GM12801 (cell line): ENCODE measurements at regions not wholly inside any gene's neighbourhood (a gene's known extent, or its start where the extent isn't known, plus 50 kb on each side); places are given as distances from the start of the nearest gene placed in this dataset.

Experiments
- TF ChIP-seq, protein P1 (sequence below): IDR thresholded peaks from one replicate; pipeline ENCODE4 v1.5.1; 2011; ENCODE audit warnings: control low read depth; ENCODE audit not compliant: insufficient read length; ENCODE audit errors: extremely low read depth

DNA sequence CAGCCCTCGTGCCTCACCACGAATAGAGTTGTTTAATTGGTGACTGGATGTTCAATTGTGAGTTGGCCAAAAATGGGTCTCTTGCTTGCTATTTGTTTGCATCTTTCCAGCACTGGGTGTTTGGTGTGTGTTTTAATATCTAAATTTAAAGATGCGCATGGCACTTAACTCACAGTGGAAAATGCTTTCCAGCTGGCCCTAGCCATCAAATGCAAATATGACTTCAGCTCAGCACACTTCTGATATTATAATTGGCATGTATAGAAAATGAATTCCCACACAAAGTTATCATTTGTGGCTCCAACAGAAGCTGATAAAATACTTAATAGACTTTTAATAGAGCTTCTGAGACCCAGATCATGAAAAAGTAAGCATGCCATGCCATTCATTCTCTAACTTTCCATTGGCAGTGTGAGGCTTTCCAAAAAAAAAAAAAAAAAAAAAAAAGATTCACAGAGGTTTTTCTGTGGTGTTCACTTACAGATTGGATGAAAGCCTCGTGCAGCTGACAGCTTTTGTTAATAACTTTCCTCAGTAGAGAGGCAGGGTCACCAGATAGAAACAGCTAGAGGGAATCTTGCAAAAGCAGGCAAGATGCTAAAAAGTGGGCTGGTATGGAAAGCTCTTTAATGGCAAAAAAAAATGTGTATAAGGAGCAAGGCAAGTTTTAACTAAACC, 425.2 kb downstream of the GALC start:
- TF ChIP-seq, protein P1, sequence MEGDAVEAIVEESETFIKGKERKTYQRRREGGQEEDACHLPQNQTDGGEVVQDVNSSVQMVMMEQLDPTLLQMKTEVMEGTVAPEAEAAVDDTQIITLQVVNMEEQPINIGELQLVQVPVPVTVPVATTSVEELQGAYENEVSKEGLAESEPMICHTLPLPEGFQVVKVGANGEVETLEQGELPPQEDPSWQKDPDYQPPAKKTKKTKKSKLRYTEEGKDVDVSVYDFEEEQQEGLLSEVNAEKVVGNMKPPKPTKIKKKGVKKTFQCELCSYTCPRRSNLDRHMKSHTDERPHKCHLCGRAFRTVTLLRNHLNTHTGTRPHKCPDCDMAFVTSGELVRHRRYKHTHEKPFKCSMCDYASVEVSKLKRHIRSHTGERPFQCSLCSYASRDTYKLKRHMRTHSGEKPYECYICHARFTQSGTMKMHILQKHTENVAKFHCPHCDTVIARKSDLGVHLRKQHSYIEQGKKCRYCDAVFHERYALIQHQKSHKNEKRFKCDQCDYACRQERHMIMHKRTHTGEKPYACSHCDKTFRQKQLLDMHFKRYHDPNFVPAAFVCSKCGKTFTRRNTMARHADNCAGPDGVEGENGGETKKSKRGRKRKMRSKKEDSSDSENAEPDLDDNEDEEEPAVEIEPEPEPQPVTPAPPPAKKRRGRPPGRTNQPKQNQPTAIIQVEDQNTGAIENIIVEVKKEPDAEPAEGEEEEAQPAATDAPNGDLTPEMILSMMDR: no peak

DNA sequence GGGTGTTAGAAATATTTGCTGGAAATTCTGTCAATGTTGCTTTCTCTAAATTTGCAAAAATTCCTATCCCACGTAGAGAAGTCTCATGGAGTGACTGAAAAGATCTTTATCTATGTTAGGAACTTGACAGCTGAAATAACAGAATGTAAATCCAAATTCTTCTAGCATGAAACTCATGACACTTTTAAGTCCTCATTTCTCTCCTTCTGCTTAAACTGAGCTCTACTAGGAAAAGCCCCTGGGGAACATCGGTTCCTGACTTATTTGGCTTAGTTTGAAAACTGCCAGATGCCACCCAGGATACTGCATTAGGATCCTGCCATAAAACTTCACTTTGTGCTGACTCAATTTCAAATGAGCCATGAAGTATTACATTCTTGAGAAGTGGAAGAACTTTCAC, 426.0 kb downstream of the GALC start:
- TF ChIP-seq, protein P1: no peak

DNA sequence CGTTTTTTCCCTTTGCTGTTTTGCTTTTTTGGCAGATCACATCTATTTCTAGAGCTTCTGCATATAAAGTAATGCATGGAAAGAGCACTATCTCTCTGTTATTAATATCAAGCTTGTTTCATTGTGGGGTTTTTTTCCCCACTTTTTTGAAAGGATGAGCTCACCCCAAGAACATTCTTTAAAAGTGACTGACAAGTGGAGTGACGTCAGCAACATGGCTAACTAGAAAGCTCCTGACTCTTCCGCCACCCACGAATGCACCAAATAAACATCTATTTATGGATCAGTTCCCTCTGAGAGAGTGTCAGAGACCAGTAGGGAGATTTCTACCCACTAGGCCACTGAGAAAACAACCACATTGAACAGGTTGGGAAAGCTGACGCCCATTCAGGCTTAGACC, 445.4 kb downstream of the GALC start:
- TF ChIP-seq, protein P1: no peak

DNA sequence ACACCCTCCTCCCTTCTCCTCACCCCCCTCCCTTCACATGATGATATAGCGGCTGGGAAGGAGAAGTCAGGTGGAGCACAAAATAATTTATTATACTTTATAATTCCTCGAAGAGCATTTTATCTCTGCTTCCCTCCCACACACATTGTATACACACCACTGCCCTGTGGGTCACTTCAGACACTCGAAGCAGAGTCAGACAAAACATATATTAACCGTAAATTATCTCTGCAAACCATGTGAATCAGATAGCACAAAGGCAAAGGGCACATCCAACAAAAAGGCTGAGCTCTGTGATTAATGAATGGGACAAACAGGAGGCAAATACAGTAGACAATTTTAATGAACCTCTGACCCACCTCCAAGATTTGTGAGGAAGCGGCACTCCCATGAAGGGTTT, 450.7 kb downstream of the GALC start:
- TF ChIP-seq, protein P1: no peak

DNA sequence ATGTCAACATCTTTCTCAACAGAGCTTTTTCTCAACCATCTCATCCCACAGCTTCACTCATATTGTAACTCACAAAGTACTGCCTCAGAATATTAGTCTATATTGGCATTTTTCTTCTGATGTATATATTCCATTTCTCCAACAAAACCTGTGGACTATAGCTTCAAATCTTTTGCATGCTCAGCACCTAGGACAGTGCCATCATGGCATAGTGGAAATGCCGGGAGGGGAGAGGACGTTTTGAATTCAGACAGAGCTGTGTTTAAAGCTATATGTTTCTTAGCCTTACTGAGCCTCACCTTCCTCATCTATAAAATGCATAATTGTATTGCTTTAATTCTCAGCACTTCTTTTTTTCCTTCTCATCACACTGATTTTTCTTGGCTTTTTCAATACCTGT, 452.6 kb downstream of the GALC start:
- TF ChIP-seq, protein P1: no peak

DNA sequence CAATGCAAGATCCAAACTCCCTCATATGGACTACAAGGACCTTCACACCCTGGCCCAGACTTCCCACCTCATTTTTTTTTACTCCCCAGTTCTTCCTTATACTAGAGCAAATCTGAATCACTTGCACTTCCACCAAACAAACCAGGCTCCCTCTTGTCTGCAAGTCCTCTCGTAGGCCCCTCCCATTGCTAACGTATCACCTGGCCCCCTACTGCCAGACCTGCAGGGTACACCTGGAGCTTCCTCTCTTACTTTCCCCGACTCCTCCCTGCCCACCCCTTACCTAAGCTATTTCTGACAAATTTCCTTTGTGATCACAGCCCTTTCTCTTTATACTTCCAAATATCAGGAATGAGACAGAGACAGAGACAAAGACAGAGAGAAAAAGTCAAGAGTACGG, 463.9 kb downstream of the GALC start:
- TF ChIP-seq, protein P1: no peak

DNA sequence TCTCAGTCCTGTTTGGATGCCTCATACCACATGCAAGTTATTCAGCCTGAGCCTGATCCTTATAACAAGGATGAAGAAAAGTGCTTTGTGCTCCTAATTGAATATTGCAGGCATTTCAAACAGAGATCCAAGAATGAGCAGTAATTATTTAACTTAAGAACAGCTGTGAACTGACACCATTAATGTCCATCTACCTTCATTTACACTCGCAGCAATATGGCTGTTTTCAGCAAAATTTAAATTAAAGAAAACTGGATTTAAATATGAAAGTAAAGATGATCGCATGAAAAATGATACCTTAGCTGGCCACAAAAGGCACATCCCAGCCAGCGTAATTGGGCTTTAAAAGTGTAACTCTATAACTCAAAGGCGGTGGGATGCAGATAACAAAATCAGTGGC, 466.3 kb downstream of the GALC start:
- TF ChIP-seq, protein P1: no peak

DNA sequence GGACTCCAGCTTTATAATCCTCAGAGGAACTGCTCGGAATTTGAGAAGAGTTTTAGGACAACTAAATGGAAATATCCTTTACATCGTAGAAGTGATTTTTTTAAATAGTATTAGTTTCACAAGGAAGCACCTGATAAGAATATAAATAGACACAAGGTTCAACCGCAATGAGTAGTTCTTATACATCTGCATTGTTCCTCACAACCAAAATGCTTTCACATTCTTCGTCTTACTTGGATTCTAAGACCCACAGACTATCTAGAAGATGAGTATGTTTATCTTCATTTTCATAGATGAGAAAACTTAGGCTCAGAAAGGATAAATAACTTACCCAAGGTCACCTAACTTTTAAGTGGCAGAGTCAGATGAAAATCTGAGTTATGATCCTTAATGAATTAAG, 469.0 kb downstream of the GALC start:
- TF ChIP-seq, protein P1: no peak
